GM12865 (cell line): ENCODE measurements at regions not wholly inside any gene's neighbourhood (a gene's known extent, or its start where the extent isn't known, plus 50 kb on each side); places are given as distances from the start of the nearest gene placed in this dataset.

Experiments used
- DNase-seq: peaks from one replicate; pipeline ENCODE4 v3.0.0; 2010; ENCODE audit warnings: low read depth
- H3K4me3 ChIP-seq: 2 replicates; pipeline ENCODE4 v1.5.1; 2011; ENCODE audit warnings: mild to moderate bottlenecking, low read depth, low read length, control low read depth
- CTCF ChIP-seq: IDR thresholded peaks from 2 replicates; pipeline ENCODE4 v1.5.1; 2011; ENCODE audit warnings: low read length, control low read depth, low read depth, inconsistent platforms; ENCODE audit not compliant: insufficient read depth; ENCODE audit errors: missing control alignments

GRCh38 chr15:97893967-97894366 lies 66.5 kb upstream of the ARRDC4 start:
- DNase-seq: no peak
- H3K4me3 ChIP-seq: no peak overlapping the region
- TF ChIP-seq CTCF: no peak

GRCh38 chr15:97899981-97900380 lies 60.5 kb upstream of the ARRDC4 start:
- TF ChIP-seq CTCF: no peak
- DNase-seq: no peak
- no peak overlapping the region for H3K4me3 ChIP-seq

GRCh38 chr15:97902140-97902780 lies 58.2 kb upstream of the ARRDC4 start:
- no peak for TF ChIP-seq CTCF
- no peak for DNase-seq
- H3K4me3 ChIP-seq: no peak overlapping the region

- no peak for DNase-seq
- no peak for TF ChIP-seq CTCF
- H3K4me3 ChIP-seq: no peak overlapping the region
Observed at GRCh38 chr15:97903560-97903959, 56.9 kb upstream of the ARRDC4 start.

DNA sequence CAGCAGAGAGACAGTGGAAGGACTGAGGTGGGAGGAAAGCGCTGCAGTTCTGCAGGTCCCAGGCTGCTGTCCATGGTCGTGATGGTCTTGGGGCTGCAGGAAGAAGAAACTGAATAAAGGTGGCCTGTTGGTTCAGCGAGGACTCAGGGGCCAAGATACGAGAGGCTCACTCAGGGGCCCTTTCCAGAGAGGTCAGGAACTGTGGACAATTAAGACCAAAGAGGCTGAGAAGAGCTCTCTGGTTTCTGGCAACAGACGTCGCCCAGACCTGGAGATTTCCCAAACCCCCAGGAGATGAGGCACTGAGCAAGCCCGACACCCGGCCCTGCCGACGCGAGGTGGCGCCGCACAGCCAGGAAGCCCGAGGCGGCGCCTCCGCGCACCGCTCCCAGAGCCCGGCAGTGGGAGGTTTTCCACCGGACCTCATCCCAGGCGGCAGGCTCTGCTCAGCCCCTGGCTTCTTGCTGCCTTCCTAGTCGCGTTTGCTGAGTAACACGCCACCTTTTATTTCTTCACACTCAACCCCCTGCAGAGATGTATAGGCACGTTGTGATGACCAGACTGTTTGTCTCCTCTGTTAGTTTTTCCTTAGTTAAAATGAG lies 56.4 kb upstream of the ARRDC4 start:
- DNase-seq: no peak
- TF ChIP-seq CTCF: no peak

GRCh38 chr15:97909291-97909891 lies 51.1 kb upstream of the ARRDC4 start:
- TF ChIP-seq CTCF: peak; percentile 91

More for the DNA sequence above, 56.4 kb upstream of the ARRDC4 start:
- no peak overlapping the region for H3K4me3 ChIP-seq

More at GRCh38 chr15:97909291-97909891, 51.1 kb upstream of the ARRDC4 start:
- no peak overlapping the region for H3K4me3 ChIP-seq
- peak; percentile 56 for DNase-seq
